Adrenal gland (tissue), 9 donors: ENCODE measurements at regions not wholly inside any gene's neighbourhood (a gene's known extent, or its start where the extent isn't known, plus 50 kb on each side); places are given as distances from the start of the nearest gene placed in this dataset.

Experiments used
- DNase-seq, 7 donors: peaks; one replicate each; pipeline ENCODE4 v3.0.0-alpha.2; 2019 to 2020
- H3K27ac ChIP-seq, 5 donors: fragments of 200-600 bp; sonication (generic) in 4 of 5; 1 replicate in 3 of 5; 2 replicates in 2 of 5; pipeline versions ENCODE4 v1.5.1 to v1.8.0; 2016 to 2020; ENCODE audit warnings: mild to moderate bottlenecking in 1 of 5
- H3K27me3 ChIP-seq: fragments of 200-600 bp; 2 replicates; pipeline ENCODE4 v1.8.0; 2021
- H3K36me3 ChIP-seq, 2 donors: fragments of 200-600 bp; replicated peaks in 1 of 2; 1 replicate in 1 of 2; 2 replicates in 1 of 2; pipeline versions ENCODE4 v1.5.1 to v1.8.0; 2018 to 2022
- H3K4me1 ChIP-seq, 2 donors: fragments of 200-600 bp; replicated peaks in 1 of 2; 1 replicate in 1 of 2; 2 replicates in 1 of 2; pipeline versions ENCODE4 v1.5.1 to v1.8.0; 2018 to 2021
- H3K4me3 ChIP-seq, 4 donors: fragments of 200-600 bp; sonication (generic) in 3 of 4; one replicate each; pipeline ENCODE4 v1.5.1; 2016 to 2018
- H3K9me3 ChIP-seq, 3 donors: fragments of 200-600 bp; sonication (generic) in 1 of 3; replicated peaks in 1 of 3; 1 replicate in 2 of 3; 2 replicates in 1 of 3; pipeline versions ENCODE4 v1.5.1 to v1.8.0; 2016 to 2021
- POLR2A ChIP-seq, 2 donors: fragments of 450-650 bp; IDR thresholded peaks; one replicate each; pipeline ENCODE4 v1.6.1; 2017; ENCODE audit warnings: antibody characterized with exemption in 2 of 2, mild to moderate bottlenecking in 2 of 2, moderate library complexity in 1 of 2
- WGBS, 4 donors: extraction: QIAGEN DNeasy Blood & Tissue Kit in 2 of 4; methylation state at CpG; one replicate each; pipeline versions ENCODE4 v1.1.5 to v1.1.7; 2013 to 2017; 5-methylcytosine and 5-hydroxymethylcytosine counted together
- intact Hi-C, 2 donors: fragments of 100-400 bp; cut with DNase I; formaldehyde crosslinking; loops; one replicate each; pipeline versions ENCODE4 v1.14.1 to v1.15.0; 2022 to 2023
- TF ChIP-seq, protein P1 (sequence below), 6 experiments: fragments of 450-650 bp in 4 of 6; fragments of 200-600 bp in 2 of 6; sonication (generic) in 1 of 6; IDR thresholded peaks; 1 replicate in 5 of 6; 2 replicates in 1 of 6; pipeline versions ENCODE4 v1.5.1 to v1.8.0; 2016 to 2021; ENCODE audit warnings: antibody characterized with exemption in 6 of 6, mild to moderate bottlenecking in 2 of 6, moderate library complexity in 1 of 6
- donor health status: healthy with polysubstance abuse.
- donor health status: Bipolar disorder and iron deficiency.
- donor health status: DM: yes; HTN: yes; CAD: no.
- donor health status: DM: no; HTN: no; CAD: no.
- donor health status: DM: no; HTN: no; CAD: no.

DNA sequence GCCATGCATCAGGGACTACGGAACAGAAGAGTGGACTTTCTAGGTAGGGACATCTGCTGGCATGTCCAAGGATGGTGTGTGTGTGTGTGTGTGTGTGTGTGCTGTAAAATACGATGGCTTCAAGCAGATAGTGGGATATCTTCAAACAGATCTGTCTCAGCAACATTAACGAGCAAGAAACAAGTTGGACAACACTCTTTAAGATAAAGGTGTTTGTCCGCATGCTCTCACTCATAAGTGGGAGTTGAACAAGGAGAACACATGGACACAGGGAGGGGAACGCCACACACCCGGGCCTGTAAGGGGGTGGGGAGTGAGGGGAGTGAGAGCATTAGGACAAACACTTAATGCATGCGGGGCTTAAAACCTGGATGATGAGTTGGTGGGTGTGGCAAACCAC, 89.8 kb upstream of the AKR1E2 start:
- intact Hi-C loops: no loop called here
- Histone ChIP-seq H3K27me3 (no peaks in the 10 kb centered on the region), H3K9me3 (no peaks in the 10 kb centered on the region), H3K4me3 (no peak overlapping the region), H3K4me1 (no peaks in the 10 kb centered on the region), H3K36me3 (no peaks in the 10 kb centered on the region), H3K27ac (no peak overlapping the region)
- 68 to 76% (median 72%) methylated on average over 7 of the region's 7 CpGs for WGBS, 4 donors
- TF ChIP-seq POLR2A (IDR thresholded peaks at IDR 0.05): no peak
- TF ChIP-seq, protein P1, sequence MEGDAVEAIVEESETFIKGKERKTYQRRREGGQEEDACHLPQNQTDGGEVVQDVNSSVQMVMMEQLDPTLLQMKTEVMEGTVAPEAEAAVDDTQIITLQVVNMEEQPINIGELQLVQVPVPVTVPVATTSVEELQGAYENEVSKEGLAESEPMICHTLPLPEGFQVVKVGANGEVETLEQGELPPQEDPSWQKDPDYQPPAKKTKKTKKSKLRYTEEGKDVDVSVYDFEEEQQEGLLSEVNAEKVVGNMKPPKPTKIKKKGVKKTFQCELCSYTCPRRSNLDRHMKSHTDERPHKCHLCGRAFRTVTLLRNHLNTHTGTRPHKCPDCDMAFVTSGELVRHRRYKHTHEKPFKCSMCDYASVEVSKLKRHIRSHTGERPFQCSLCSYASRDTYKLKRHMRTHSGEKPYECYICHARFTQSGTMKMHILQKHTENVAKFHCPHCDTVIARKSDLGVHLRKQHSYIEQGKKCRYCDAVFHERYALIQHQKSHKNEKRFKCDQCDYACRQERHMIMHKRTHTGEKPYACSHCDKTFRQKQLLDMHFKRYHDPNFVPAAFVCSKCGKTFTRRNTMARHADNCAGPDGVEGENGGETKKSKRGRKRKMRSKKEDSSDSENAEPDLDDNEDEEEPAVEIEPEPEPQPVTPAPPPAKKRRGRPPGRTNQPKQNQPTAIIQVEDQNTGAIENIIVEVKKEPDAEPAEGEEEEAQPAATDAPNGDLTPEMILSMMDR (IDR thresholded peaks at IDR 0.05): no peak
- DNase-seq: no peak

DNA sequence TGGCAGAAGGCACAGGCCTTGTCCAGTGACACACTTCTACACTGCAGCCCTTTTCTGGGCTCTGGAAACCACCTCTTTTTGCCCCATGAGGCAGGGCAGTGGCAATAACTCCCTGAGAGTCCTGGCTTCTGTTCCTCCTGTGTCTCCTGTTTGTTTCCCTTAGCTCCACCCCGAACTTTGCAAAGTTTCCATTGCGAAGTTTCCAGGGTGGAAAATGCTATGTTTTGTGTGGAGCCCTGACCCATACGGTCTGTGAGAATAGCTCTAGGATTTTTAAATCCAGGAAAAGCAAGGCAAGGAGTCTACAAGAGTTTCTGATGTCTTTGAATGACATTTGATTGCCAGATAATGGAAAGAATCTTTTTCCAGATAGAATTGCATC, 92.2 kb upstream of the AKR1E2 start:
- Histone ChIP-seq H3K36me3 (no peaks in the 10 kb centered on the region), H3K27me3 (no peaks in the 10 kb centered on the region), H3K4me1 (no peaks in the 10 kb centered on the region), H3K9me3 (no peaks in the 10 kb centered on the region), H3K4me3 (no peak overlapping the region), H3K27ac (no peak overlapping the region)
- WGBS, 4 donors: 80 to 87% (median 84%) methylated on average over 3 of the region's 3 CpGs
- intact Hi-C loops: no loop called here
- no peak for DNase-seq
- TF ChIP-seq, protein P1 (IDR thresholded peaks at IDR 0.05): no peak
- no peak for TF ChIP-seq POLR2A (IDR thresholded peaks at IDR 0.05)

DNA sequence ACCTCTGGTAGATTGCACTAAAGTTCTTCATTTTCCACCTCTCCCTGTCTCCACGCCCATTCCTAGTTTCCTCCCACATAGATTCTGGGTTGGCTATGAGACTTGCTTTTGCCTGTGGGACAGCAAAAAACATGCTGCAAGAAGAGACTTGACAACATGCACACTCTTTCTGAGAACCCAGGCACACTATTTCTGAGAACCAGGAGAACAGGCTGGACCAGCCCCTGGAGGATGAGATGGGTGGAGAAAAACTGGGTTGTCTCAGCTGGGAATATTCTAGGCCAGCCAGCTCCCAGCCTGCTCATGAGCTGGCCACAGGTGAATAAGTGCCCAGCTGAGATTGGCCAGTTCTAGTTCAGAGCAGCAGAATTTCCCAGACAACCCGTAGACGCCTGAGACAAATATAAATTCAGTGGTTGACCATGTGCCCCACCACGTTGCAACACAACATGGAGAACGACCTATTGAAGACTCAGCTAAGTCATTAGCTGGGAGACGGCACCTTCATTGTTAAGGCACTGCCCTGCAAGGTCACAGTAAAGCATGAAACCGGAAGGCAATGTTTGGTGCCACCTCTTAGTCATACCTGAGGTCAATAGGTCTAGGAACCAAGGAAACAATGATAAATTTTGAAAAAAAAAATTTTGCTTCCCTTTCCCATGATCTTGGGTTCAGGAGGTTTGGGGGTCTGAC, 92.7 kb upstream of the AKR1E2 start:
- no peaks in the 10 kb centered on the region for H3K4me1 ChIP-seq
- H3K27ac ChIP-seq: no peak overlapping the region
- TF ChIP-seq, protein P1 (IDR thresholded peaks at IDR 0.05): no peak
- TF ChIP-seq POLR2A (IDR thresholded peaks at IDR 0.05): no peak
- no peaks in the 10 kb centered on the region for H3K36me3 ChIP-seq
- H3K4me3 ChIP-seq: no peak overlapping the region
- intact Hi-C loops: no loop called here
- 76 to 82% (median 80%) methylated on average over 7 of the region's 7 CpGs for WGBS, 4 donors
- DNase-seq: no peak
- H3K27me3 ChIP-seq: no peaks in the 10 kb centered on the region
- H3K9me3 ChIP-seq: no peaks in the 10 kb centered on the region

- no peak for DNase-seq
- intact Hi-C loops: no loop called here
- no peak overlapping the region for H3K27ac ChIP-seq
- H3K27me3 ChIP-seq: no peaks in the 10 kb centered on the region
- H3K4me3 ChIP-seq: no peak overlapping the region
- WGBS, 4 donors: 91 to 97% (median 95%) methylated on average over 3 of the region's 3 CpGs
- H3K9me3 ChIP-seq: no peaks in the 10 kb centered on the region
- no peaks in the 10 kb centered on the region for H3K36me3 ChIP-seq
- TF ChIP-seq POLR2A (IDR thresholded peaks at IDR 0.05): no peak
- TF ChIP-seq, protein P1 (IDR thresholded peaks at IDR 0.05): no peak
- H3K4me1 ChIP-seq: no peaks in the 10 kb centered on the region
Observed at GRCh38 chr10:4730998-4731397, 95.0 kb upstream of the AKR1E2 start.
